K562 (cell line): ENCODE measurements at regions not wholly inside any gene's neighbourhood (a gene's known extent, or its start where the extent isn't known, plus 50 kb on each side); places are given as distances from the start of the nearest gene placed in this dataset.

Experiments used
- ATAC-seq: fragments of 200-7000 bp; cut with Tn5 transposase; 3 replicates; pipeline ENCODE4 v1.9.1; 2020; ENCODE audit warnings: moderate library complexity
- BruUV-seq: library from RNA; stranded (reverse); fragments of 400-500 nt; replicated peaks from 2 replicates; lab custom pipeline; 2021; lab: Mats Ljungman, UMichigan
- CTCF ChIA-PET: fragments of 300-600 bp; formaldehyde crosslinking; extraction: SDS; loops from one replicate; lab custom pipeline; 2021; ENCODE audit warnings: low intra/inter-chr PET ratio; lab: Yijun Ruan, JAX
- POLR2A ChIA-PET: fragments of 300-600, 350-650 bp; sonication (Branson Sonifier 250); formaldehyde crosslinking; extraction: SDS; loops from one replicate; lab custom pipeline; 2021; ENCODE audit warnings: antibody characterized with exemption, inconsistent platforms; lab: Yijun Ruan, JAX
- DNase-seq, 4 experiments: peaks; one replicate each; pipeline versions ENCODE4 v3.0.0 to v3.0.0-alpha.2; 2011 to 2018; ENCODE audit warnings: low spot score in 3 of 4, mixed read lengths in 3 of 4; ENCODE audit errors: extremely low read depth in 1 of 4
- FAIRE-seq: peaks from 2 replicates; lab custom pipeline; 2011; peaks lifted over from hg19 to GRCh38; lab: Jason Lieb, UNC
- H2AFZ ChIP-seq: 2 replicates; pipeline ENCODE4 v1.6.0; 2011; ENCODE audit warnings: low read depth, low read length, control low read depth, inconsistent platforms
- H3K27ac ChIP-seq: fragments of 200-600 bp; 3 replicates; pipeline ENCODE4 v1.8.0; 2011; ENCODE audit warnings: low read depth, mild to moderate bottlenecking, control low read depth, inconsistent platforms, low read length, moderate library complexity, mixed read lengths; ENCODE audit errors: extremely low read depth
- H3K27me3 ChIP-seq, 2 experiments: fragments of 300-600 bp in 1 of 2; 2 replicates in 1 of 2; 3 replicates in 1 of 2; pipeline versions ENCODE4 v1.6.0 to v1.8.0; 2011; ENCODE audit warnings: inconsistent platforms in 2 of 2, low read length in 2 of 2, mild to moderate bottlenecking in 1 of 2, mixed read lengths in 1 of 2, moderate library complexity in 1 of 2; ENCODE audit not compliant: control insufficient read depth in 2 of 2, insufficient read depth in 2 of 2
- H3K36me3 ChIP-seq: fragments of 300-600 bp; 3 replicates; pipeline ENCODE4 v1.8.0; 2011; ENCODE audit warnings: mild to moderate bottlenecking, low read length, inconsistent platforms; ENCODE audit not compliant: control insufficient read depth, insufficient read depth
- H3K4me1 ChIP-seq, 2 experiments: fragments of 200-600 bp in 1 of 2; replicated peaks in 1 of 2; 2 replicates in 1 of 2; 3 replicates in 1 of 2; pipeline versions ENCODE4 v1.5.1 to v1.8.0; 2011; ENCODE audit warnings: inconsistent platforms in 2 of 2, low read length in 2 of 2, mild to moderate bottlenecking in 1 of 2, mixed read lengths in 1 of 2, moderate library complexity in 1 of 2; ENCODE audit not compliant: control insufficient read depth in 2 of 2, insufficient read depth in 2 of 2
- H3K4me2 ChIP-seq: 2 replicates; pipeline ENCODE4 v1.6.1; 2011; ENCODE audit warnings: low read length, control low read depth, inconsistent platforms, mixed read lengths; ENCODE audit not compliant: insufficient read depth
- H3K4me3 ChIP-seq: fragments of 200-600 bp; sonication (generic), shearing (Covaris generic); 2 replicates; pipeline ENCODE4 v1.5.1; 2016; ENCODE audit warnings: control low read depth, inconsistent platforms
- H3K79me2 ChIP-seq: fragments of 200-600 bp; 3 replicates; pipeline ENCODE4 v1.8.0; 2011; ENCODE audit warnings: low read length, inconsistent platforms; ENCODE audit not compliant: control insufficient read depth, insufficient read depth
- H3K9ac ChIP-seq, 2 experiments: 2 replicates each; pipeline versions ENCODE4 v1.6.0 to v1.6.1; 2011; ENCODE audit warnings: low read depth in 2 of 2, low read length in 2 of 2, control low read depth in 1 of 2, inconsistent platforms in 1 of 2, mild to moderate bottlenecking in 1 of 2, mixed read lengths in 1 of 2; ENCODE audit not compliant: insufficient read depth in 1 of 2
- H3K9me1 ChIP-seq: one replicate; pipeline ENCODE4 v1.6.0; 2011; ENCODE audit warnings: inconsistent platforms, mild to moderate bottlenecking, low read length, moderate library complexity; ENCODE audit not compliant: control insufficient read depth, insufficient read depth
- H3K9me3 ChIP-seq: replicated peaks from 2 replicates; pipeline ENCODE4 v1.5.1; 2011; ENCODE audit warnings: low read depth, low read length, inconsistent platforms; ENCODE audit not compliant: control insufficient read depth, insufficient read depth
- H4K20me1 ChIP-seq: replicated peaks from 2 replicates; pipeline ENCODE4 v1.6.1; 2011; ENCODE audit warnings: low read length, inconsistent platforms, mixed read lengths; ENCODE audit not compliant: control insufficient read depth, insufficient read depth
- ASH1L ChIP-seq: fragments of 450-650 bp; IDR thresholded peaks from 2 replicates; pipeline ENCODE4 v1.6.1; 2018; ENCODE audit warnings: borderline replicate concordance, mild to moderate bottlenecking, low read depth; ENCODE audit not compliant: partially characterized antibody
- CBFA2T2 ChIP-seq: fragments of 450-650 bp; conservative IDR thresholded peaks from 2 replicates; pipeline ENCODE4 v1.6.1; 2017; ENCODE audit warnings: mild to moderate bottlenecking
- E2F3 ChIP-seq: fragments of 250-450 bp; sonication (Bioruptor Pico); IDR thresholded peaks from 2 replicates; pipeline ENCODE4 v1.4.0; 2020; ENCODE audit warnings: mild to moderate bottlenecking
- FOXP1 ChIP-seq: sonication (generic); formaldehyde crosslinking; IDR thresholded peaks from 2 replicates; pipeline ENCODE4 v1.8.0; 2022; ENCODE audit warnings: mild to moderate bottlenecking, missing genetic modification reagents
- POLR3A ChIP-seq: IDR thresholded peaks from 2 replicates; pipeline ENCODE4 v1.6.1; 2011; ENCODE audit warnings: borderline replicate concordance, mild to moderate bottlenecking, moderate library complexity; ENCODE audit not compliant: insufficient read length, insufficient read depth; ENCODE audit errors: extremely low read depth
- ZBTB1 ChIP-seq: sonication (generic); formaldehyde crosslinking; IDR thresholded peaks from 2 replicates; pipeline ENCODE4 v1.8.1; 2023; ENCODE audit warnings: missing genetic modification reagents, low read depth, mild to moderate bottlenecking, borderline replicate concordance
- ZEB2 ChIP-seq: fragments of 450-650 bp; IDR thresholded peaks from 2 replicates; pipeline ENCODE4 v1.6.1; 2016
- ZNF174 ChIP-seq: fragments of 250-450 bp; sonication (Bioruptor Pico); IDR thresholded peaks from 2 replicates; pipeline ENCODE4 v1.4.0; 2020; ENCODE audit warnings: mild to moderate bottlenecking
- ZNF274 ChIP-seq: IDR thresholded peaks from 2 replicates; pipeline ENCODE4 v1.6.1; 2011; ENCODE audit warnings: low read depth, mild to moderate bottlenecking, low read length, moderate library complexity, borderline replicate concordance
- ZNF668 ChIP-seq: fragments of 250-450 bp; sonication (Bioruptor Pico); IDR thresholded peaks from 2 replicates; pipeline ENCODE4 v1.8.0; 2022; ENCODE audit warnings: mild to moderate bottlenecking, inconsistent platforms
- WGBS: fragments of 100-300 bp; shearing (Covaris generic); methylation state at CpG from one replicate; pipeline ENCODE4 v1.1.6; 2016; ENCODE audit warnings: low coverage, mixed read lengths; ENCODE audit not compliant: insufficient coverage; ENCODE audit errors: missing lambda C conversion rate; 5-methylcytosine and 5-hydroxymethylcytosine counted together
- in situ Hi-C: fragments of 300-500 bp; cut with MboI; formaldehyde crosslinking; loops from 4 replicates; pipeline ENCODE4 v1.15.0; 2018; ENCODE audit warnings: inconsistent platforms, mixed read lengths
- intact Hi-C: fragments of 100-400 bp; cut with micrococcal nuclease; formaldehyde crosslinking; loops from 2 replicates; pipeline ENCODE4 v1.14.2; 2022
- TF ChIP-seq, protein P1 (sequence below), 2 experiments: IDR thresholded peaks; 2 replicates each; pipeline ENCODE4 v1.6.1; 2011; ENCODE audit warnings: borderline replicate concordance in 1 of 2, control low read depth in 1 of 2, low read depth in 1 of 2, low read length in 1 of 2, mild to moderate bottlenecking in 1 of 2, mixed read lengths in 1 of 2, moderate library complexity in 1 of 2; ENCODE audit not compliant: insufficient read depth in 1 of 2, insufficient read length in 1 of 2, poor library complexity in 1 of 2, severe bottlenecking in 1 of 2; ENCODE audit errors: extremely low read depth in 1 of 2
- TF ChIP-seq, protein P2 (sequence below): fragments of 450-650 bp; IDR thresholded peaks from 2 replicates; pipeline ENCODE4 v1.6.1; 2016; ENCODE audit warnings: missing biosample characterization, missing genetic modification characterization
- TF ChIP-seq, protein P3 (sequence below), 2 experiments: fragments of 450-650 bp in 1 of 2; IDR thresholded peaks; 2 replicates each; pipeline ENCODE4 v1.6.1; 2011 to 2017; ENCODE audit warnings: low read depth in 2 of 2, antibody characterized with exemption in 1 of 2, borderline replicate concordance in 1 of 2, low read length in 1 of 2, mild to moderate bottlenecking in 1 of 2, mixed read lengths in 1 of 2; ENCODE audit not compliant: control insufficient read depth in 1 of 2
- TF ChIP-seq, protein P4 (sequence below): fragments of 450-650 bp; IDR thresholded peaks from 2 replicates; pipeline ENCODE4 v1.6.1; 2018; ENCODE audit warnings: mild to moderate bottlenecking, low read depth; ENCODE audit not compliant: partially characterized antibody

DNA sequence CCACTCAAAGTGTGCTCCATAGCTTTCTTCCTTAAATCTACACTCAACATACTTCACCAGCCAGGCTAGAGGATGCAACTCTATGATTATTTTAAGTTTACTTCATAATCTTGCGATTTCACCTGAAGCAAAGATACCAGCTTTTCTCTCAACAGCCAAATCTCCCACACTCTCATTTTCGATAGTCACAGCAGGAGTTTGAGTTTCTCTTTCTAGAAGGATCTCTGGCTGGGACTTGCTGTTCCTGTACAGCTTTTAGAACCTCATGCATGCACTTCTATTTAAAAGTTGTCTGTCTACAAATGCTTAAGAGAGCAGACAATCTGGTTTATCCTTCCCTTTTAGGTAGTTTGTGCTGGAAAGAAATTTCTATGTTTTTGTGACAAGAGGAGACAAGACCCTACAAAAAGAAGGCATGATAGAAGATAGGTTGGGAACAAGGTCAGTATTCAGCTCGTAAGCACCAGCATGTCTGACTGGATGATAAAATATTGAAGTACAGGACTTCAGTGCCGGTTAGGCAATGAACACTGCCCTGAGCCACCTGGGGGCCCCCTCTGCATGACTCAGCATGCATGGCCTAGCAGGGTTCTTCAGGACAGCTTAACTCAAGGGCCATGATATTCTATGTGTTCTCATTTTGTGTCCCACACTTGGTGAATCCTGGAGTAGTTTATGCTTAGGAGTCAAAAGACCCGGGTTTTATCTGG lies 65.6 kb downstream of the ATXN3L start:
- DNase-seq = peak; percentile 56 to 83 (median 73)
- POLR2A ChIA-PET = interaction anchor here (0.8 to 2.4 kb wide), 6 partner anchors 9 to 308 kb away, joined by 3 to 8 read pairs (median 4); no protein-coding TSS in a partner anchor
- FAIRE-seq = peak; percentile 95
- H3K9me3 ChIP-seq = peaks cover 8% of the 10 kb centered on the region
- H3K4me1 ChIP-seq = peaks cover 0 to 24% of the 10 kb centered on the region in 2 experiments; a peak in 3 of 5 replicates
- H3K9me1 ChIP-seq = no peaks in the 10 kb centered on the region
- WGBS = 8% methylated on average over 5 of the region's 5 CpGs
- H3K9ac ChIP-seq = peak overlapping the region in 1 of 2 experiments; percentile 57; a peak in 2 of 4 replicates
- intact Hi-C loops (no loop called here), in situ Hi-C loops (no loop called here)
- H4K20me1 ChIP-seq = no peaks in the 10 kb centered on the region
- peak overlapping the region; percentile 73 for H3K27ac ChIP-seq
- ATAC-seq = peak; percentile 99
- H3K79me2 ChIP-seq = no peaks in the 10 kb centered on the region
- BruUV-seq = no TSS peak
- no peak overlapping the region for H3K4me3 ChIP-seq
- H3K4me2 ChIP-seq = peak overlapping the region; percentile 43
- peak overlapping the region; percentile 90 for H2AFZ ChIP-seq
- CTCF ChIA-PET = no interaction called here
- no peaks in the 10 kb centered on the region; the same call in 2 of the 3 replicates for H3K36me3 ChIP-seq
- H3K27me3 ChIP-seq = no peaks in the 10 kb centered on the region
- TF ChIP-seq E2F3 (CRISPR knock-in tag) (no peak), ZEB2 (no peak), ZNF274 (no peak), ZNF174 (CRISPR knock-in tag) (no peak), FOXP1 (no peak), ASH1L (no peak), POLR3A (no peak), CBFA2T2 (0 out of 2 replicates have a peak, but pooled peaks have one; percentile 11), ZNF668 (CRISPR knock-in tag) (no peak), ZBTB1 (CRISPR knock-in tag) (no peak)
- TF ChIP-seq, protein P1, sequence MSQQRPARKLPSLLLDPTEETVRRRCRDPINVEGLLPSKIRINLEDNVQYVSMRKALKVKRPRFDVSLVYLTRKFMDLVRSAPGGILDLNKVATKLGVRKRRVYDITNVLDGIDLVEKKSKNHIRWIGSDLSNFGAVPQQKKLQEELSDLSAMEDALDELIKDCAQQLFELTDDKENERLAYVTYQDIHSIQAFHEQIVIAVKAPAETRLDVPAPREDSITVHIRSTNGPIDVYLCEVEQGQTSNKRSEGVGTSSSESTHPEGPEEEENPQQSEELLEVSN (IDR thresholded peaks at IDR 0.05; ENCODE audit: borderline replicate concordance in 1 of 2, extremely low read depth in 1 of 2, insufficient read depth in 1 of 2, insufficient read length in 1 of 2, low read depth in 1 of 2, low read length in 1 of 2, poor library complexity in 1 of 2, severe bottlenecking in 1 of 2) = peak in 1 of 2 experiments; percentile 55
- TF ChIP-seq, protein P2, sequence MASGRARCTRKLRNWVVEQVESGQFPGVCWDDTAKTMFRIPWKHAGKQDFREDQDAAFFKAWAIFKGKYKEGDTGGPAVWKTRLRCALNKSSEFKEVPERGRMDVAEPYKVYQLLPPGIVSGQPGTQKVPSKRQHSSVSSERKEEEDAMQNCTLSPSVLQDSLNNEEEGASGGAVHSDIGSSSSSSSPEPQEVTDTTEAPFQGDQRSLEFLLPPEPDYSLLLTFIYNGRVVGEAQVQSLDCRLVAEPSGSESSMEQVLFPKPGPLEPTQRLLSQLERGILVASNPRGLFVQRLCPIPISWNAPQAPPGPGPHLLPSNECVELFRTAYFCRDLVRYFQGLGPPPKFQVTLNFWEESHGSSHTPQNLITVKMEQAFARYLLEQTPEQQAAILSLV (tag) = no peak
- TF ChIP-seq, protein P3, sequence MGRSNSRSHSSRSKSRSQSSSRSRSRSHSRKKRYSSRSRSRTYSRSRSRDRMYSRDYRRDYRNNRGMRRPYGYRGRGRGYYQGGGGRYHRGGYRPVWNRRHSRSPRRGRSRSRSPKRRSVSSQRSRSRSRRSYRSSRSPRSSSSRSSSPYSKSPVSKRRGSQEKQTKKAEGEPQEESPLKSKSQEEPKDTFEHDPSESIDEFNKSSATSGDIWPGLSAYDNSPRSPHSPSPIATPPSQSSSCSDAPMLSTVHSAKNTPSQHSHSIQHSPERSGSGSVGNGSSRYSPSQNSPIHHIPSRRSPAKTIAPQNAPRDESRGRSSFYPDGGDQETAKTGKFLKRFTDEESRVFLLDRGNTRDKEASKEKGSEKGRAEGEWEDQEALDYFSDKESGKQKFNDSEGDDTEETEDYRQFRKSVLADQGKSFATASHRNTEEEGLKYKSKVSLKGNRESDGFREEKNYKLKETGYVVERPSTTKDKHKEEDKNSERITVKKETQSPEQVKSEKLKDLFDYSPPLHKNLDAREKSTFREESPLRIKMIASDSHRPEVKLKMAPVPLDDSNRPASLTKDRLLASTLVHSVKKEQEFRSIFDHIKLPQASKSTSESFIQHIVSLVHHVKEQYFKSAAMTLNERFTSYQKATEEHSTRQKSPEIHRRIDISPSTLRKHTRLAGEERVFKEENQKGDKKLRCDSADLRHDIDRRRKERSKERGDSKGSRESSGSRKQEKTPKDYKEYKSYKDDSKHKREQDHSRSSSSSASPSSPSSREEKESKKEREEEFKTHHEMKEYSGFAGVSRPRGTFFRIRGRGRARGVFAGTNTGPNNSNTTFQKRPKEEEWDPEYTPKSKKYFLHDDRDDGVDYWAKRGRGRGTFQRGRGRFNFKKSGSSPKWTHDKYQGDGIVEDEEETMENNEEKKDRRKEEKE (IDR thresholded peaks at IDR 0.05; ENCODE audit: borderline replicate concordance in 1 of 2, control insufficient read depth in 1 of 2, low read depth in 2 of 2, low read length in 1 of 2) = no peak
- TF ChIP-seq, protein P4, sequence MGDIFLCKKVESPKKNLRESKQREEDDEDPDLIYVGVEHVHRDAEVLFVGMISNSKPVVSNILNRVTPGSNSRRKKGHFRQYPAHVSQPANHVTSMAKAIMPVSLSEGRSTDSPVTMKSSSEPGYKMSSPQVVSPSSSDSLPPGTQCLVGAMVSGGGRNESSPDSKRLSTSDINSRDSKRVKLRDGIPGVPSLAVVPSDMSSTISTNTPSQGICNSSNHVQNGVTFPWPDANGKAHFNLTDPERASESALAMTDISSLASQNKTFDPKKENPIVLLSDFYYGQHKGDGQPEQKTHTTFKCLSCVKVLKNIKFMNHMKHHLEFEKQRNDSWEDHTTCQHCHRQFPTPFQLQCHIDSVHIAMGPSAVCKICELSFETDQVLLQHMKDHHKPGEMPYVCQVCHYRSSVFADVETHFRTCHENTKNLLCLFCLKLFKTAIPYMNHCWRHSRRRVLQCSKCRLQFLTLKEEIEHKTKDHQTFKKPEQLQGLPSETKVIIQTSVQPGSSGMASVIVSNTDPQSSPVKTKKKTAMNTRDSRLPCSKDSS = no peak
